Mesothelial cell of epicardium (in vitro differentiated cells): ENCODE measurements at regions not wholly inside any gene's neighbourhood (a gene's known extent, or its start where the extent isn't known, plus 50 kb on each side); places are given as distances from the start of the nearest gene placed in this dataset.

Experiments used
- DNase-seq, 2 experiments: peaks; one replicate each; pipeline ENCODE4 v3.0.0; 2021; ENCODE audit warnings: low spot score in 2 of 2; ENCODE audit not compliant: unreplicated experiment in 2 of 2
- H3K27ac Mint-ChIP-seq: 2 replicates; pipeline ENCODE4 v1.8.0; 2021; ENCODE audit warnings: mixed read lengths
- H3K27me3 Mint-ChIP-seq: 2 replicates; pipeline ENCODE4 v1.8.0; 2021; ENCODE audit warnings: low read depth, mixed read lengths
- H3K36me3 Mint-ChIP-seq: 2 replicates; pipeline ENCODE4 v1.8.0; 2021; ENCODE audit warnings: mixed read lengths
- H3K4me1 Mint-ChIP-seq: 2 replicates; pipeline ENCODE4 v1.8.0; 2021; ENCODE audit warnings: mixed read lengths
- H3K4me3 Mint-ChIP-seq: 2 replicates; pipeline ENCODE4 v1.8.0; 2021; ENCODE audit warnings: mild to moderate bottlenecking, moderate library complexity, mixed read lengths
- H3K9me3 Mint-ChIP-seq: 2 replicates; pipeline ENCODE4 v1.8.0; 2021; ENCODE audit warnings: mixed read lengths
- CTCF ChIP-seq: fragments of 200-600 bp; sonication (generic); IDR thresholded peaks from one replicate; pipeline ENCODE4 v1.5.0; 2021; ENCODE audit warnings: antibody characterized with exemption; ENCODE audit not compliant: unreplicated experiment

- H3K4me1 Mint-ChIP-seq: no peaks in the 10 kb centered on the region
- no peak for DNase-seq
Observed at GRCh38 chr16:51390877-51391276, 239.8 kb upstream of the SALL1 start.

DNA sequence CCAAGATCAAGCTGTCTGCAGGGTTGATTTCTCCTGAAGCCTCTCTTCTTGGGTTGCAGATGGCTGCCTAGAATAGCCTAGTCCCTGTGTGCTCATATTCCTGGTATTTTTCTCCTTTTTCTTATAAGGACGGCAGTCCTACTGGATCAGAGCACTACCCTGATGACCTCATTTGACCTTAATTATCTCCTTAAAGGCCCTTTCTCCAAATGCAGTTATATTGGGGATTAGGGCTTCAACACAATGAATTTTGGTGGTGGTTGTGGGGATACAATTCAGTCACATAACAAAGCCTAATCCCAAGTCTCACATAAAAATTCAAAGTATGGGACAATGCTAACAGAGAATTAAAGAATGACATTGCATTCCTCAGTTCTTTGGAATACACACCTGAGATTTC is 238.8 kb upstream of the SALL1 start:
- Mint-ChIP-seq H3K27ac (no peak overlapping the region), H3K9me3 (peaks cover 5% of the 10 kb centered on the region), H3K4me3 (no peak overlapping the region), H3K36me3 (no peaks in the 10 kb centered on the region), H3K27me3 (peaks cover 8% of the 10 kb centered on the region), H3K4me1 (no peaks in the 10 kb centered on the region)
- TF ChIP-seq CTCF: no peak
- no peak for DNase-seq

More at GRCh38 chr16:51390877-51391276, 239.8 kb upstream of the SALL1 start:
- Mint-ChIP-seq H3K9me3 (peaks cover 5% of the 10 kb centered on the region), H3K36me3 (no peaks in the 10 kb centered on the region), H3K4me3 (no peak overlapping the region), H3K27ac (no peak overlapping the region), H3K27me3 (peaks cover 8% of the 10 kb centered on the region)
- TF ChIP-seq CTCF: no peak

DNA sequence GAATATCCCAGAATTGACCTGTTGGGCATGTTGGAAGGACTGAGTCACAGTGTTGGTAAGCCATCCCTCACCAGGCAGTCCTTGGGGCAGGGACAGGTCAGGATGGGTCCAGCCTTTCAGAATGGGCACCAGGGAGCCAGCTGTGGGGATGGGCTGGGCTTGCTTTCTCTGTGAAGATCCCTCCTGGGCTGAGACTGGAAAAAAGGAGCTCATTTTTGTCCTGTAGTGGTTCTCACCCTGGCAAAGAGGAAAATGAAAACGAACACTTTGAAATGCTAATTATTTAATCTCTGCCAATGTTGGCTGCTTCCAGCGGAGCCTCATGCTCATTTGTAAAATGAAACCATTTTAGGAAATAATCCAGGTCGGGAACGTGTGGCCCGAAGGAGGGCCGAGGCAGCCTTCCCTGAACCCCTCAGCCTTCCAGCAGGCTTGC is 237.5 kb upstream of the SALL1 start:
- peaks cover 10% of the 10 kb centered on the region for H3K4me1 Mint-ChIP-seq
- no peak overlapping the region for H3K27ac Mint-ChIP-seq
- TF ChIP-seq CTCF: no peak
- H3K27me3 Mint-ChIP-seq: peaks cover 8% of the 10 kb centered on the region
- H3K36me3 Mint-ChIP-seq: no peaks in the 10 kb centered on the region
- DNase-seq: no peak
- no peak overlapping the region for H3K4me3 Mint-ChIP-seq
- peaks cover 5% of the 10 kb centered on the region for H3K9me3 Mint-ChIP-seq

DNA sequence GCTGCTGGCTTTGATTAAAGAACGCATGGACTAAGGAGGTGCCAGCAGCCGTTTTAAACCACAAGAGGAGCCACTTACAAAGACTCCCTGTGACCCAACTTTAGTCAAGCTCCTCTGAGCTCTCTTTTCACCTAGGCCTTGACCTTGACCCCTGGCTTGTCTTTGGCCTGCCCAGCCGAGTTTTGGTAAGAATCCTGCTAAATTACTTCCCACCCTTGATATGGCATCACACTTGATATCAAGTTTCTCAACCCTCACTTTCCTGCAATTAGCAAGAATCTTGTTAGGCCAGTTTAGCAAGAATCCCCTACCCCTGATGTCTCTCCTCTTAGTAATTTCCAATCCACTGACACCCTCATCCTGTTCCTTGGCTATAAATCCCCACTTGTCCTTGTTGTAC is 232.8 kb upstream of the SALL1 start:
- H3K27ac Mint-ChIP-seq: no peak overlapping the region
- no peak for TF ChIP-seq CTCF
- no peak for DNase-seq
- no peak overlapping the region for H3K4me3 Mint-ChIP-seq
- H3K27me3 Mint-ChIP-seq: no peaks in the 10 kb centered on the region
- peaks cover 11% of the 10 kb centered on the region for H3K4me1 Mint-ChIP-seq
- H3K9me3 Mint-ChIP-seq: peaks cover 4% of the 10 kb centered on the region
- H3K36me3 Mint-ChIP-seq: no peaks in the 10 kb centered on the region

GRCh38 chr16:51382940-51383339 is 231.9 kb upstream of the SALL1 start:
- no peak overlapping the region for H3K27ac Mint-ChIP-seq

More at GRCh38 chr16:51382940-51383339, 231.9 kb upstream of the SALL1 start:
- no peak for DNase-seq
- no peaks in the 10 kb centered on the region for H3K27me3 Mint-ChIP-seq
- H3K4me3 Mint-ChIP-seq: no peak overlapping the region
- peaks cover 11% of the 10 kb centered on the region for H3K4me1 Mint-ChIP-seq
- TF ChIP-seq CTCF: no peak
- H3K9me3 Mint-ChIP-seq: peaks cover 4% of the 10 kb centered on the region
- no peaks in the 10 kb centered on the region for H3K36me3 Mint-ChIP-seq
